Activated B cell treated with CpG ODN at 0.5 μM for 24 hours (primary cell): ENCODE measurements at regions not wholly inside any gene's neighbourhood (a gene's known extent, or its start where the extent isn't known, plus 50 kb on each side); places are given as distances from the start of the nearest gene placed in this dataset.

Experiments
- ATAC-seq: fragments of 200-7000 bp; cut with Tn5 transposase; one replicate; pipeline ENCODE4 v1.10.0; 2021; ENCODE audit warnings: low read depth, mild to moderate bottlenecking, moderate library complexity
- CTCF ChIA-PET: fragments of 350-600 bp; sonication (Branson Sonifier 250); formaldehyde crosslinking; loops from one replicate; lab custom pipeline; 2021; ENCODE audit warnings: antibody characterized with exemption; lab: Charles Lee
- POLR2A ChIA-PET: fragments of 350-600 bp; sonication (Branson Sonifier 250); formaldehyde crosslinking; loops from one replicate; lab custom pipeline; 2021; ENCODE audit warnings: antibody characterized with exemption; lab: Charles Lee
- DNase-seq: peaks from one replicate; pipeline ENCODE4 v3.0.0; 2022
- H3K27ac Mint-ChIP-seq: one replicate; pipeline ENCODE4 v1.8.0; 2020; ENCODE audit warnings: mixed read lengths
- H3K27me3 Mint-ChIP-seq: one replicate; pipeline ENCODE4 v1.8.0; 2021; ENCODE audit warnings: mixed read lengths
- H3K36me3 Mint-ChIP-seq: one replicate; pipeline ENCODE4 v1.8.0; 2021; ENCODE audit warnings: low read depth, mixed read lengths
- H3K4me1 Mint-ChIP-seq: one replicate; pipeline ENCODE4 v1.8.0; 2021; ENCODE audit warnings: mixed read lengths
- H3K4me3 Mint-ChIP-seq: one replicate; pipeline ENCODE4 v1.8.0; 2020; ENCODE audit warnings: mild to moderate bottlenecking, mixed read lengths
- H3K9me3 Mint-ChIP-seq: one replicate; pipeline ENCODE4 v1.8.0; 2020; ENCODE audit warnings: mixed read lengths
- CTCF ChIP-seq: fragments of 200-600 bp; IDR thresholded peaks from one replicate; pipeline ENCODE4 v1.8.0; 2022; ENCODE audit warnings: antibody characterized with exemption, mild to moderate bottlenecking
- intact Hi-C: fragments of 100-400 bp; cut with micrococcal nuclease; formaldehyde crosslinking; loops from one replicate; pipeline ENCODE4 v1.15.1; 2024

GRCh38 chr5:69001627-69002026 is 92.2 kb upstream of the SLC30A5 start:
- TF ChIP-seq CTCF = no peak
- no peaks in the 10 kb centered on the region for H3K4me1 Mint-ChIP-seq
- ChIA-PET CTCF (no interaction called here), POLR2A (no interaction called here)
- H3K9me3 Mint-ChIP-seq = no peaks in the 10 kb centered on the region
- DNase-seq (no peak), ATAC-seq (no peak)
- intact Hi-C loops = no loop called here
- no peak overlapping the region for H3K27ac Mint-ChIP-seq
- no peak overlapping the region for H3K4me3 Mint-ChIP-seq
- no peaks in the 10 kb centered on the region for H3K36me3 Mint-ChIP-seq
- H3K27me3 Mint-ChIP-seq = peaks cover 23% of the 10 kb centered on the region

GRCh38 chr5:69004127-69004526 is 89.7 kb upstream of the SLC30A5 start:
- no peak for DNase-seq
- Mint-ChIP-seq H3K36me3 (no peaks in the 10 kb centered on the region), H3K27ac (no peak overlapping the region), H3K4me3 (no peak overlapping the region), H3K9me3 (no peaks in the 10 kb centered on the region), H3K27me3 (peaks cover 32% of the 10 kb centered on the region), H3K4me1 (no peaks in the 10 kb centered on the region)
- no peak for ATAC-seq
- intact Hi-C loops = no loop called here
- ChIA-PET CTCF (no interaction called here), POLR2A (no interaction called here)
- no peak for TF ChIP-seq CTCF

- TF ChIP-seq CTCF = no peak
- intact Hi-C loops = no loop called here
Observed at GRCh38 chr5:69004676-69005075, 89.1 kb upstream of the SLC30A5 start.

GRCh38 chr5:69006030-69006429 is 87.8 kb upstream of the SLC30A5 start:
- no peak overlapping the region for H3K4me3 Mint-ChIP-seq
- intact Hi-C loops = no loop called here
- no peaks in the 10 kb centered on the region for H3K4me1 Mint-ChIP-seq
- peaks cover 38% of the 10 kb centered on the region for H3K27me3 Mint-ChIP-seq
- no peaks in the 10 kb centered on the region for H3K36me3 Mint-ChIP-seq
- no peak for DNase-seq
- TF ChIP-seq CTCF = no peak
- H3K9me3 Mint-ChIP-seq = no peaks in the 10 kb centered on the region
- ChIA-PET CTCF (interaction anchor here (3.5 kb wide), 1 partner anchor 719 kb away, joined by 27 read pairs; no protein-coding TSS in a partner anchor), POLR2A (no interaction called here)
- no peak overlapping the region for H3K27ac Mint-ChIP-seq
- ATAC-seq = no peak

More at GRCh38 chr5:69004676-69005075, 89.1 kb upstream of the SLC30A5 start:
- H3K4me1 Mint-ChIP-seq = no peaks in the 10 kb centered on the region
- ChIA-PET CTCF (no interaction called here), POLR2A (no interaction called here)
- H3K36me3 Mint-ChIP-seq = no peaks in the 10 kb centered on the region
- no peak for ATAC-seq
- no peak for DNase-seq
- H3K27me3 Mint-ChIP-seq = peaks cover 35% of the 10 kb centered on the region
- H3K4me3 Mint-ChIP-seq = no peak overlapping the region
- H3K27ac Mint-ChIP-seq = no peak overlapping the region
- no peaks in the 10 kb centered on the region for H3K9me3 Mint-ChIP-seq

- no peaks in the 10 kb centered on the region for H3K4me1 Mint-ChIP-seq
- POLR2A ChIA-PET = no interaction called here
- H3K27ac Mint-ChIP-seq = no peak overlapping the region
- no peak overlapping the region for H3K4me3 Mint-ChIP-seq
- intact Hi-C loops = loop anchor here (1.0 kb wide), 2 partner anchors 543 to 721 kb away; no protein-coding TSS in a partner anchor
- no peaks in the 10 kb centered on the region for H3K36me3 Mint-ChIP-seq
- CTCF ChIA-PET = interaction anchor here (0.6 to 3.5 kb wide), 3 partner anchors 19 to 724 kb away, joined by 3 to 27 read pairs (median 3); no protein-coding TSS in a partner anchor
- no peak for TF ChIP-seq CTCF
- peaks cover 38% of the 10 kb centered on the region for H3K27me3 Mint-ChIP-seq
- DNase-seq (no peak), ATAC-seq (no peak)
- no peaks in the 10 kb centered on the region for H3K9me3 Mint-ChIP-seq
Observed at GRCh38 chr5:69007163-69007562, 86.7 kb upstream of the SLC30A5 start.
